SK-N-SH (cell line): ENCODE measurements at regions not wholly inside any gene's neighbourhood (a gene's known extent, or its start where the extent isn't known, plus 50 kb on each side); places are given as distances from the start of the nearest gene placed in this dataset.

Experiments
- CTCF ChIA-PET: fragments of 300-600, 350-600 bp; formaldehyde crosslinking; extraction: SDS; loops from one replicate; lab custom pipeline; 2021; lab: Yijun Ruan, JAX
- POLR2A ChIA-PET: fragments of 350-600 bp; sonication (Branson Sonifier 250); formaldehyde crosslinking; extraction: SDS; loops from one replicate; lab custom pipeline; 2020; ENCODE audit warnings: antibody characterized with exemption, inconsistent platforms; lab: Yijun Ruan, JAX
- DNase-seq: peaks from one replicate; pipeline ENCODE4 v3.0.0; 2012
- H2AFZ ChIP-seq: fragments of 200-600 bp; sonication (generic); 2 replicates; pipeline ENCODE4 v1.8.1; 2016; ENCODE audit warnings: antibody characterized with exemption, mild to moderate bottlenecking, low read depth
- H3F3A ChIP-seq: fragments of 200-600 bp; sonication (generic); replicated peaks from 2 replicates; pipeline ENCODE3; 2016; ENCODE audit warnings: antibody characterized with exemption, mild to moderate bottlenecking; ENCODE audit not compliant: insufficient read depth
- H3K27ac ChIP-seq, 2 experiments: fragments of 200-500 bp in 1 of 2; fragments of 200-600 bp in 1 of 2; sonication (Bioruptor generic) in 1 of 2; sonication (generic), shearing (Covaris generic) in 1 of 2; 2 replicates each; pipeline versions ENCODE4 v1.5.1 to v1.6.1; 2014 to 2016; ENCODE audit warnings: low read depth in 2 of 2, inconsistent platforms in 1 of 2, low read length in 1 of 2, mild to moderate bottlenecking in 1 of 2, mixed read lengths in 1 of 2
- H3K27me3 ChIP-seq: fragments of 200-600 bp; sonication (generic), shearing (Covaris generic); 2 replicates; pipeline ENCODE4 v1.6.1; 2016; ENCODE audit warnings: mixed run types; ENCODE audit not compliant: insufficient read depth
- H3K36me3 ChIP-seq, 2 experiments: fragments of 200-500 bp in 1 of 2; fragments of 200-600 bp in 1 of 2; sonication (Bioruptor generic) in 1 of 2; sonication (generic) in 1 of 2; replicated peaks in 1 of 2; 2 replicates each; pipeline versions ENCODE3 to v1.5.1; 2014 to 2016; ENCODE audit warnings: low read length in 1 of 2, mild to moderate bottlenecking in 1 of 2; ENCODE audit not compliant: insufficient read depth in 2 of 2, control insufficient read depth in 1 of 2
- H3K4me1 ChIP-seq, 2 experiments: fragments of 200-500 bp in 1 of 2; fragments of 200-600 bp in 1 of 2; sonication (Bioruptor generic) in 1 of 2; sonication (generic), shearing (Covaris generic) in 1 of 2; 2 replicates each; pipeline versions ENCODE4 v1.5.1 to v1.6.1; 2014 to 2016; ENCODE audit warnings: low read depth in 1 of 2, low read length in 1 of 2, mixed run types in 1 of 2; ENCODE audit not compliant: insufficient read depth in 2 of 2, control insufficient read depth in 1 of 2
- H3K4me2 ChIP-seq: fragments of 200-600 bp; sonication (generic), shearing (Covaris generic); 2 replicates; pipeline ENCODE4 v1.6.1; 2017; ENCODE audit warnings: mixed run types
- H3K4me3 ChIP-seq, 2 experiments: fragments of 200-500 bp in 1 of 2; fragments of 200-600 bp in 1 of 2; sonication (Bioruptor generic) in 1 of 2; sonication (generic), shearing (Covaris generic) in 1 of 2; 2 replicates each; pipeline versions ENCODE4 v1.5.1 to v1.8.1; 2014 to 2016; ENCODE audit warnings: low read depth in 2 of 2, inconsistent platforms in 1 of 2, low read length in 1 of 2, mild to moderate bottlenecking in 1 of 2, mixed read lengths in 1 of 2, moderate library complexity in 1 of 2
- H3K79me2 ChIP-seq: fragments of 200-600 bp; sonication (generic); 2 replicates; pipeline ENCODE4 v1.8.1; 2017; ENCODE audit warnings: mild to moderate bottlenecking; ENCODE audit not compliant: insufficient read depth
- H3K9ac ChIP-seq: fragments of 200-600 bp; sonication (generic); 2 replicates; pipeline ENCODE4 v1.6.1; 2017; ENCODE audit warnings: mixed run types
- H3K9me2 ChIP-seq: fragments of 200-600 bp; sonication (generic); 2 replicates; pipeline ENCODE4 v1.6.1; 2017; ENCODE audit warnings: mixed run types
- H3K9me3 ChIP-seq: fragments of 200-600 bp; sonication (generic); 2 replicates; pipeline ENCODE4 v1.6.1; 2017; ENCODE audit warnings: mixed run types, mild to moderate bottlenecking, moderate library complexity
- H4K20me1 ChIP-seq: fragments of 200-600 bp; sonication (generic); 2 replicates; pipeline ENCODE4 v1.6.1; 2017; ENCODE audit warnings: mild to moderate bottlenecking, mixed run types; ENCODE audit not compliant: insufficient read depth
- CTCF ChIP-seq: fragments of 200-600 bp; sonication (generic); IDR thresholded peaks from 2 replicates; pipeline ENCODE4 v1.6.1; 2017; ENCODE audit warnings: antibody characterized with exemption, mild to moderate bottlenecking, moderate library complexity
- ELF1 ChIP-seq: IDR thresholded peaks from 2 replicates; pipeline ENCODE4 v1.4.0; 2012
- EP300 ChIP-seq, 2 experiments: IDR thresholded peaks; 2 replicates each; pipeline versions ENCODE4 v1.4.0 to v1.6.1; 2012; ENCODE audit warnings: borderline replicate concordance in 1 of 2, low read depth in 1 of 2, low read length in 1 of 2
- FOXJ3 ChIP-seq: sonication (generic); formaldehyde crosslinking; IDR thresholded peaks from 2 replicates; pipeline ENCODE4 v1.5.1; 2020; ENCODE audit warnings: mild to moderate bottlenecking, missing genetic modification reagents
- FOXM1 ChIP-seq: IDR thresholded peaks from 2 replicates; pipeline ENCODE4 v1.4.0; 2012; ENCODE audit warnings: low read depth, mild to moderate bottlenecking
- GABPA ChIP-seq: IDR thresholded peaks from 2 replicates; pipeline ENCODE4 v1.4.0; 2012; ENCODE audit warnings: low read depth, mild to moderate bottlenecking
- GATA2 ChIP-seq: sonication (generic); formaldehyde crosslinking; IDR thresholded peaks from 2 replicates; pipeline ENCODE4 v1.5.0; 2020; ENCODE audit warnings: mild to moderate bottlenecking, missing genetic modification reagents
- IRF3 ChIP-seq: fragments of 150-350 bp; IDR thresholded peaks from 2 replicates; pipeline ENCODE4 v1.6.1; 2016; ENCODE audit warnings: mild to moderate bottlenecking, low read depth, low read length
- MAX ChIP-seq: IDR thresholded peaks from 2 replicates; pipeline ENCODE4 v1.4.0; 2012; ENCODE audit warnings: low read depth
- MEF2A ChIP-seq: IDR thresholded peaks from 2 replicates; pipeline ENCODE4 v1.4.0; 2012; ENCODE audit warnings: low read depth, borderline replicate concordance
- MXI1 ChIP-seq: IDR thresholded peaks from 2 replicates; pipeline ENCODE4 v1.6.1; 2012; ENCODE audit warnings: mild to moderate bottlenecking, low read depth, low read length, improper control_type of control experiment
- NFIC ChIP-seq: IDR thresholded peaks from 2 replicates; pipeline ENCODE4 v1.4.0; 2012; ENCODE audit warnings: borderline replicate concordance
- NRF1 ChIP-seq: IDR thresholded peaks from 2 replicates; pipeline ENCODE4 v1.6.1; 2012; ENCODE audit warnings: low read depth, mild to moderate bottlenecking, low read length
- PBX3 ChIP-seq: IDR thresholded peaks from 2 replicates; pipeline ENCODE4; 2012
- RAD21 ChIP-seq: IDR thresholded peaks from 2 replicates; pipeline ENCODE4 v1.6.1; 2012; ENCODE audit warnings: mild to moderate bottlenecking, low read length
- RFX5 ChIP-seq: IDR thresholded peaks from 2 replicates; pipeline ENCODE4 v1.6.1; 2012; ENCODE audit warnings: mild to moderate bottlenecking, improper control_type of control experiment, low read length
- RXRA ChIP-seq: IDR thresholded peaks from 2 replicates; pipeline ENCODE4 v1.4.0; 2012; ENCODE audit warnings: low read depth, mild to moderate bottlenecking, borderline replicate concordance
- SIN3A ChIP-seq: IDR thresholded peaks from 2 replicates; pipeline ENCODE4 v1.6.1; 2012; ENCODE audit warnings: low read depth, mild to moderate bottlenecking, low read length, moderate library complexity, borderline replicate concordance
- TCF12 ChIP-seq: IDR thresholded peaks from 2 replicates; pipeline ENCODE4 v1.4.0; 2012
- USF2 ChIP-seq: fragments of 150-350 bp; IDR thresholded peaks from 2 replicates; pipeline ENCODE4 v1.6.1; 2017; ENCODE audit warnings: antibody characterized with exemption, low read length, low read depth, borderline replicate concordance
- YY1 ChIP-seq: IDR thresholded peaks from 2 replicates; pipeline ENCODE4 v1.4.0; 2012; ENCODE audit warnings: low read depth, mild to moderate bottlenecking
- ZBTB33 ChIP-seq: IDR thresholded peaks from 2 replicates; pipeline ENCODE4 v1.4.0; 2012; ENCODE audit warnings: low read depth, borderline replicate concordance
- WGBS: methylation state at CpG from one replicate; pipeline ENCODE4 v1.1.6; 2017; ENCODE audit warnings: low lambda C conversion rate; 5-methylcytosine and 5-hydroxymethylcytosine counted together

- Histone ChIP-seq H3K27ac (no peak overlapping the region), H3F3A (no peaks in the 10 kb centered on the region), H3K4me2 (no peak overlapping the region), H3K4me1 (no peaks in the 10 kb centered on the region), H3K9ac (no peak overlapping the region), H2AFZ (no peak overlapping the region), H3K79me2 (no peaks in the 10 kb centered on the region), H3K9me3 (no peaks in the 10 kb centered on the region), H3K36me3 (no peaks in the 10 kb centered on the region)
- no peak for DNase-seq
- WGBS = 83% methylated on average over 2 of the region's 2 CpGs
- ChIA-PET CTCF (interaction anchor here (1.8 kb wide), 1 partner anchor 16 kb away, joined by 4 read pairs; no protein-coding TSS in a partner anchor), POLR2A (no interaction called here)
- TF ChIP-seq USF2 (no peak), YY1 (no peak), RAD21 (no peak), ELF1 (no peak), MAX (no peak), SIN3A (no peak), IRF3 (no peak), GABPA (no peak), FOXM1 (no peak), MXI1 (no peak), NFIC (no peak), PBX3 (no peak), TCF12 (no peak), GATA2 (no peak), MEF2A (no peak), NRF1 (no peak), RFX5 (no peak)
- TF ChIP-seq, all 33 proteins: peak for 0
- Histone ChIP-seq H4K20me1 (no peaks in the 10 kb centered on the region), H3K4me3 (no peak overlapping the region), H3K9me2 (no peaks in the 10 kb centered on the region), H3K27me3 (no peaks in the 10 kb centered on the region)
Observed at GRCh38 chr10:88101666-88102065, 238.2 kb downstream of the PTEN start.

- Histone ChIP-seq H3K36me3 (no peaks in the 10 kb centered on the region), H3K79me2 (no peaks in the 10 kb centered on the region), H3K9me3 (no peaks in the 10 kb centered on the region), H3K4me2 (no peak overlapping the region), H3K27ac (no peak overlapping the region), H3F3A (no peaks in the 10 kb centered on the region), H2AFZ (no peak overlapping the region), H3K4me3 (no peak overlapping the region), H3K9me2 (no peaks in the 10 kb centered on the region), H3K9ac (no peak overlapping the region), H4K20me1 (no peaks in the 10 kb centered on the region), H3K4me1 (no peaks in the 10 kb centered on the region; a peak in 1 of 4 replicates), H3K27me3 (no peaks in the 10 kb centered on the region)
- DNase-seq = no peak
- CTCF ChIA-PET = no interaction called here
- POLR2A ChIA-PET = no interaction called here
- TF ChIP-seq ELF1 (no peak), MEF2A (no peak), NRF1 (no peak), RXRA (no peak), TCF12 (no peak), ZBTB33 (no peak), FOXJ3 (no peak), CTCF (no peak), EP300 (IDR thresholded peaks at IDR 0.05; ENCODE audit: borderline replicate concordance in 1 of 2, low read depth in 1 of 2, low read length in 1 of 2) (no peak), PBX3 (no peak)
Observed at GRCh38 chr10:88103576-88103975, 240.2 kb downstream of the PTEN start.
